DMS 273 (cell line): ENCODE measurements at regions not wholly inside any gene's neighbourhood (a gene's known extent, or its start where the extent isn't known, plus 50 kb on each side); places are given as distances from the start of the nearest gene placed in this dataset.
A peak's percentile ranks its signal among the peaks of the same experiment; 100 is the strongest.

Experiments
- DNase-seq: peaks from one replicate; lab custom pipeline; 2025; ENCODE audit not compliant: unreplicated experiment; lab: John Stamatoyannopoulos, UW

GRCh38 chr11:79582434-79582833 is 141.6 kb upstream of the TENM4 start:
- DNase-seq, result no peak

GRCh38 chr11:79579063-79579462 is 138.2 kb upstream of the TENM4 start:
- no peak for DNase-seq

- peak; percentile 35 for DNase-seq
Observed at GRCh38 chr11:79578116-79578515, 137.3 kb upstream of the TENM4 start.

GRCh38 chr11:79575701-79576100 is 134.9 kb upstream of the TENM4 start:
- no peak for DNase-seq

- no peak for DNase-seq
Observed at GRCh38 chr11:79570104-79570503, 129.3 kb upstream of the TENM4 start.

- DNase-seq, result no peak
Observed at GRCh38 chr11:79564288-79564925, 123.6 kb upstream of the TENM4 start.

- DNase-seq, result no peak
Observed at GRCh38 chr11:79561496-79561895, 120.7 kb upstream of the TENM4 start.

- no peak for DNase-seq
Observed at GRCh38 chr11:79550809-79551208, 110.0 kb upstream of the TENM4 start.

- no peak for DNase-seq
Observed at GRCh38 chr11:79547256-79547655, 106.4 kb upstream of the TENM4 start.

- DNase-seq, result peak; percentile 8
Observed at GRCh38 chr11:79546351-79546750, 105.5 kb upstream of the TENM4 start.

GRCh38 chr11:79544361-79544760 is 103.5 kb upstream of the TENM4 start:
- no peak for DNase-seq

GRCh38 chr11:79543101-79543500 is 102.3 kb upstream of the TENM4 start:
- DNase-seq, result no peak

GRCh38 chr11:79541466-79541865 is 100.6 kb upstream of the TENM4 start:
- no peak for DNase-seq

GRCh38 chr11:79538775-79539174 is 97.9 kb upstream of the TENM4 start:
- no peak for DNase-seq

- DNase-seq, result no peak
Observed at GRCh38 chr11:79536155-79536917, 95.5 kb upstream of the TENM4 start.

- no peak for DNase-seq
Observed at GRCh38 chr11:79535606-79536005, 94.8 kb upstream of the TENM4 start.

- no peak for DNase-seq
Observed at GRCh38 chr11:79525257-79525656, 84.4 kb upstream of the TENM4 start.

- DNase-seq, result no peak
Observed at GRCh38 chr11:79522626-79523025, 81.8 kb upstream of the TENM4 start.

GRCh38 chr11:79520086-79520485 is 79.3 kb upstream of the TENM4 start:
- no peak for DNase-seq

GRCh38 chr11:79515781-79516180 is 75.0 kb upstream of the TENM4 start:
- no peak for DNase-seq

- DNase-seq, result no peak
Observed at GRCh38 chr11:79514695-79515094, 73.9 kb upstream of the TENM4 start.

- DNase-seq, result no peak
Observed at GRCh38 chr11:79514290-79514689, 73.5 kb upstream of the TENM4 start.
